Vagina (tissue), 2 donors: ENCODE measurements at regions not wholly inside any gene's neighbourhood (a gene's known extent, or its start where the extent isn't known, plus 50 kb on each side); places are given as distances from the start of the nearest gene placed in this dataset.

ENCODE experiments used
- POLR2A ChIP-seq, 2 donors: fragments of 450-650 bp; IDR thresholded peaks; one replicate each; pipeline ENCODE4 v1.6.1; 2017; ENCODE audit warnings: antibody characterized with exemption in 2 of 2, mild to moderate bottlenecking in 2 of 2, moderate library complexity in 2 of 2
- TF ChIP-seq, protein P1 (sequence below), 3 experiments: fragments of 450-650 bp in 2 of 3; fragments of 200-600 bp in 1 of 3; sonication (generic) in 1 of 3; IDR thresholded peaks; one replicate each; pipeline ENCODE4 v1.5.1; 2017 to 2019; ENCODE audit warnings: antibody characterized with exemption in 3 of 3, mild to moderate bottlenecking in 2 of 3, moderate library complexity in 2 of 3

- TF ChIP-seq, protein P1, sequence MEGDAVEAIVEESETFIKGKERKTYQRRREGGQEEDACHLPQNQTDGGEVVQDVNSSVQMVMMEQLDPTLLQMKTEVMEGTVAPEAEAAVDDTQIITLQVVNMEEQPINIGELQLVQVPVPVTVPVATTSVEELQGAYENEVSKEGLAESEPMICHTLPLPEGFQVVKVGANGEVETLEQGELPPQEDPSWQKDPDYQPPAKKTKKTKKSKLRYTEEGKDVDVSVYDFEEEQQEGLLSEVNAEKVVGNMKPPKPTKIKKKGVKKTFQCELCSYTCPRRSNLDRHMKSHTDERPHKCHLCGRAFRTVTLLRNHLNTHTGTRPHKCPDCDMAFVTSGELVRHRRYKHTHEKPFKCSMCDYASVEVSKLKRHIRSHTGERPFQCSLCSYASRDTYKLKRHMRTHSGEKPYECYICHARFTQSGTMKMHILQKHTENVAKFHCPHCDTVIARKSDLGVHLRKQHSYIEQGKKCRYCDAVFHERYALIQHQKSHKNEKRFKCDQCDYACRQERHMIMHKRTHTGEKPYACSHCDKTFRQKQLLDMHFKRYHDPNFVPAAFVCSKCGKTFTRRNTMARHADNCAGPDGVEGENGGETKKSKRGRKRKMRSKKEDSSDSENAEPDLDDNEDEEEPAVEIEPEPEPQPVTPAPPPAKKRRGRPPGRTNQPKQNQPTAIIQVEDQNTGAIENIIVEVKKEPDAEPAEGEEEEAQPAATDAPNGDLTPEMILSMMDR (IDR thresholded peaks at IDR 0.05): no peak
- TF ChIP-seq POLR2A (IDR thresholded peaks at IDR 0.05): no peak
These were observed 118.0 kb upstream of the MARK1 start for GRCh38 chr1:220409771-220410595.
